ENCODE measurements at regions not wholly inside any gene's neighbourhood (a gene's known extent, or its start where the extent isn't known, plus 50 kb on each side); places are given as distances from the start of the nearest gene placed in this dataset.

GRCh38 chr12:115558281-115558680 is 719.2 kb downstream of the MED13L start:
- Histone ChIP-seq H3K36me3 (ENCODE audit: control insufficient read depth in 2 of 4, insufficient read depth in 4 of 4, low read length in 3 of 4) (no peaks in the 10 kb centered on the region), H2BK5ac (ENCODE audit: low read depth, low read length) (no peak overlapping the region), H3K79me2 (ENCODE audit: control insufficient read depth in 1 of 2, insufficient read depth in 2 of 2, low read length in 2 of 2) (no peaks in the 10 kb centered on the region), H3K14ac (ENCODE audit: insufficient read length) (no peak overlapping the region), H4K8ac (ENCODE audit: extremely low read depth, insufficient read depth, low read length) (no peak overlapping the region), H4K5ac (ENCODE audit: insufficient read length, low read depth, low read length) (no peak overlapping the region), H2BK12ac (ENCODE audit: low read depth, low read length) (no peak overlapping the region), H3K23me2 (ENCODE audit: low read depth, low read length) (no peaks in the 10 kb centered on the region), H3K18ac (ENCODE audit: extremely low read depth, low read length) (no peak overlapping the region), H3K4me2 (ENCODE audit: insufficient read depth in 1 of 2, low read depth in 2 of 2, low read length in 2 of 2) (no peak overlapping the region), H3K9ac (replicated peaks in 1 of 4; ENCODE audit: extremely low read depth in 1 of 4, low read depth in 3 of 4, low read length in 3 of 4) (no peak overlapping the region), H2AFZ (ENCODE audit: low read length) (no peak overlapping the region), H3K4ac (replicated peaks; ENCODE audit: insufficient read length, low read depth, low read length) (no peak overlapping the region), H2BK120ac (replicated peaks; ENCODE audit: low read depth, low read length) (no peak overlapping the region), H3K9me3 (ENCODE audit: insufficient read depth in 2 of 2, low read depth in 1 of 2, low read length in 1 of 2) (peaks cover 3 to 6% of the 10 kb centered on the region in 2 experiments; a peak in 1 of 4 replicates), H3K23ac (ENCODE audit: insufficient read length) (no peak overlapping the region), H2BK20ac (ENCODE audit: low read length) (no peak overlapping the region), H3K27ac (ENCODE audit: low read depth, low read length) (no peak overlapping the region), H2AK5ac (ENCODE audit: low read depth, low read length) (no peak overlapping the region), H3K56ac (replicated peaks; ENCODE audit: insufficient read length, low read depth, low read length) (no peak overlapping the region), H3K4me1 (replicated peaks in 1 of 4; ENCODE audit: control insufficient read depth in 3 of 4, insufficient read depth in 4 of 4, low read length in 3 of 4) (no peaks in the 10 kb centered on the region), H3K79me1 (ENCODE audit: low read depth, low read length) (no peaks in the 10 kb centered on the region), H3K4me3 (ENCODE audit: extremely low read depth in 1 of 4, insufficient read depth in 2 of 4, low read depth in 3 of 4, low read length in 4 of 4) (no peak overlapping the region), H4K20me1 (replicated peaks in 1 of 2; ENCODE audit: control insufficient read depth in 1 of 2, insufficient read depth in 2 of 2, low read length in 2 of 2) (no peaks in the 10 kb centered on the region), H2BK15ac (ENCODE audit: low read length) (no peak overlapping the region), H4K91ac (replicated peaks; ENCODE audit: insufficient read length, low read length) (no peak overlapping the region), H3K27me3 (replicated peaks in 1 of 4; ENCODE audit: control insufficient read depth in 3 of 4, extremely low read depth in 1 of 4, insufficient read depth in 3 of 4, low read length in 3 of 4) (no peaks in the 10 kb centered on the region)
- POLR2A ChIA-PET (ENCODE audit: partially characterized antibody): no interaction called here
- CTCF ChIA-PET (ENCODE audit: partially characterized antibody): no interaction called here
- no peak for TF ChIP-seq BCL11A (IDR thresholded peaks at IDR 0.05; ENCODE audit: low read depth in 2 of 2, low read length in 2 of 2)
- no peak for TF ChIP-seq CBX8 (IDR thresholded peaks at IDR 0.05; ENCODE audit: borderline replicate concordance, low read depth, low read length)
- TF ChIP-seq NANOG (IDR thresholded peaks at IDR 0.05; ENCODE audit: insufficient read depth, low read depth, low read length, poor library complexity, severe bottlenecking): no peak
- no peak for TF ChIP-seq GTF2F1 (IDR thresholded peaks at IDR 0.05; ENCODE audit: borderline replicate concordance, low read depth, low read length)
- TF ChIP-seq, protein P1, sequence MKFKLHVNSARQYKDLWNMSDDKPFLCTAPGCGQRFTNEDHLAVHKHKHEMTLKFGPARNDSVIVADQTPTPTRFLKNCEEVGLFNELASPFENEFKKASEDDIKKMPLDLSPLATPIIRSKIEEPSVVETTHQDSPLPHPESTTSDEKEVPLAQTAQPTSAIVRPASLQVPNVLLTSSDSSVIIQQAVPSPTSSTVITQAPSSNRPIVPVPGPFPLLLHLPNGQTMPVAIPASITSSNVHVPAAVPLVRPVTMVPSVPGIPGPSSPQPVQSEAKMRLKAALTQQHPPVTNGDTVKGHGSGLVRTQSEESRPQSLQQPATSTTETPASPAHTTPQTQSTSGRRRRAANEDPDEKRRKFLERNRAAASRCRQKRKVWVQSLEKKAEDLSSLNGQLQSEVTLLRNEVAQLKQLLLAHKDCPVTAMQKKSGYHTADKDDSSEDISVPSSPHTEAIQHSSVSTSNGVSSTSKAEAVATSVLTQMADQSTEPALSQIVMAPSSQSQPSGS (IDR thresholded peaks at IDR 0.05; ENCODE audit: low read length): no peak
- TF ChIP-seq, protein P2, sequence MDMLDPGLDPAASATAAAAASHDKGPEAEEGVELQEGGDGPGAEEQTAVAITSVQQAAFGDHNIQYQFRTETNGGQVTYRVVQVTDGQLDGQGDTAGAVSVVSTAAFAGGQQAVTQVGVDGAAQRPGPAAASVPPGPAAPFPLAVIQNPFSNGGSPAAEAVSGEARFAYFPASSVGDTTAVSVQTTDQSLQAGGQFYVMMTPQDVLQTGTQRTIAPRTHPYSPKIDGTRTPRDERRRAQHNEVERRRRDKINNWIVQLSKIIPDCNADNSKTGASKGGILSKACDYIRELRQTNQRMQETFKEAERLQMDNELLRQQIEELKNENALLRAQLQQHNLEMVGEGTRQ (IDR thresholded peaks at IDR 0.05; ENCODE audit: low read length): no peak
- no peak for TF ChIP-seq KDM4A (IDR thresholded peaks at IDR 0.05; ENCODE audit: low read depth, low read length, severe bottlenecking)
- TF ChIP-seq TAF1 (IDR thresholded peaks at IDR 0.05; ENCODE audit: low read depth, low read length): no peak
- no peak for TF ChIP-seq ASH2L (IDR thresholded peaks at IDR 0.05; ENCODE audit: low read length)
- no peak for TF ChIP-seq SAP30 (IDR thresholded peaks at IDR 0.05; ENCODE audit: insufficient read depth, insufficient replicate concordance, low read length)
- TF ChIP-seq GABPA (IDR thresholded peaks at IDR 0.05; ENCODE audit: borderline replicate concordance, insufficient read depth, low read length): no peak
- FAIRE-seq: no peak
- DNase-seq (ENCODE audit: low read depth in 1 of 2, low spot score in 2 of 2): no peak
- 85% methylated on average over 5 of the region's 5 CpGs; no CpG with 5 or more reads in 1 of the 2 experiments for whole genome bisulfite sequencing, 2 experiments (ENCODE audit: extremely low coverage in 1 of 2, insufficient coverage in 1 of 2, insufficient read length in 1 of 2, insufficient replicate concordance in 2 of 2, low coverage in 1 of 2, low lambda C conversion rate in 2 of 2, missing lambda C conversion rate in 1 of 2)

Data from H1 (cell line).